Subcutaneous abdominal adipose tissue (tissue), 5 donors: ENCODE measurements at regions not wholly inside any gene's neighbourhood (a gene's known extent, or its start where the extent isn't known, plus 50 kb on each side); places are given as distances from the start of the nearest gene placed in this dataset.

ENCODE experiments used
- H3K27ac ChIP-seq: one replicate; pipeline ENCODE4 v1.7.0; 2013; ENCODE audit warnings: low read depth, mild to moderate bottlenecking, inconsistent platforms, low read length, moderate library complexity
- H3K27me3 ChIP-seq, 5 donors: one replicate each; pipeline ENCODE4 v1.7.0; 2013; ENCODE audit warnings: low read length in 5 of 5, inconsistent platforms in 1 of 5; ENCODE audit not compliant: control insufficient read depth in 5 of 5, insufficient read depth in 4 of 5
- H3K36me3 ChIP-seq, 5 donors: one replicate each; pipeline ENCODE4 v1.7.0; 2013; ENCODE audit warnings: low read length in 5 of 5; ENCODE audit not compliant: control insufficient read depth in 5 of 5, insufficient read depth in 5 of 5
- H3K4me1 ChIP-seq, 5 donors: one replicate each; pipeline ENCODE4 v1.7.0; 2013; ENCODE audit warnings: low read length in 5 of 5, mild to moderate bottlenecking in 3 of 5, moderate library complexity in 1 of 5; ENCODE audit not compliant: control insufficient read depth in 5 of 5, insufficient read depth in 5 of 5
- H3K4me3 ChIP-seq, 5 donors: one replicate each; pipeline ENCODE4 v1.7.0; 2013; ENCODE audit warnings: low read length in 5 of 5, low read depth in 1 of 5
- H3K9ac ChIP-seq, 5 donors: one replicate each; pipeline ENCODE4 v1.7.0; 2013; ENCODE audit warnings: low read length in 5 of 5, mild to moderate bottlenecking in 4 of 5, moderate library complexity in 3 of 5
- H3K9me3 ChIP-seq, 5 donors: one replicate each; pipeline ENCODE4 v1.7.0; 2013; ENCODE audit warnings: low read length in 5 of 5; ENCODE audit not compliant: control insufficient read depth in 5 of 5
- donor health status: healthy.
- donor health status: healthy.
- donor health status: healthy.
- donor health status: healthy.
- donor health status: healthy.

- no peaks in the 10 kb centered on the region for H3K36me3 ChIP-seq
- no peaks in the 10 kb centered on the region for H3K27me3 ChIP-seq
- H3K4me1 ChIP-seq = no peaks in the 10 kb centered on the region
- no peaks in the 10 kb centered on the region for H3K9me3 ChIP-seq
- H3K27ac ChIP-seq = no peak overlapping the region
- H3K4me3 ChIP-seq = no peak overlapping the region
- H3K9ac ChIP-seq = no peak overlapping the region
These were observed 684.7 kb upstream of the SLITRK5 start for GRCh38 chr13:86986448-86986847.

- Histone ChIP-seq H3K27ac (no peak overlapping the region), H3K36me3 (no peaks in the 10 kb centered on the region), H3K27me3 (no peaks in the 10 kb centered on the region), H3K9me3 (peaks cover 0 to 16% (median 2%) of the 10 kb centered on the region in 5 donors), H3K4me3 (no peak overlapping the region), H3K9ac (no peak overlapping the region), H3K4me1 (no peaks in the 10 kb centered on the region)
These were observed 678.9 kb upstream of the SLITRK5 start for GRCh38 chr13:86992251-86992650.

GRCh38 chr13:87003265-87003664, 667.9 kb upstream of the SLITRK5 start:
- no peaks in the 10 kb centered on the region for H3K36me3 ChIP-seq
- H3K9ac ChIP-seq = no peak overlapping the region
- no peak overlapping the region for H3K4me3 ChIP-seq
- H3K9me3 ChIP-seq = peaks cover 0 to 6% (median 0%) of the 10 kb centered on the region in 5 donors
- no peaks in the 10 kb centered on the region for H3K27me3 ChIP-seq
- H3K4me1 ChIP-seq = no peaks in the 10 kb centered on the region
- no peak overlapping the region for H3K27ac ChIP-seq

- Histone ChIP-seq H3K9me3 (peaks cover 0 to 7% (median 5%) of the 10 kb centered on the region in 5 donors), H3K4me3 (no peak overlapping the region), H3K9ac (no peak overlapping the region), H3K27me3 (no peaks in the 10 kb centered on the region), H3K4me1 (peaks cover 0 to 2% (median 0%) of the 10 kb centered on the region in 5 donors), H3K27ac (no peak overlapping the region), H3K36me3 (no peaks in the 10 kb centered on the region)
These were observed 665.7 kb upstream of the SLITRK5 start for GRCh38 chr13:87005511-87005910.

DNA sequence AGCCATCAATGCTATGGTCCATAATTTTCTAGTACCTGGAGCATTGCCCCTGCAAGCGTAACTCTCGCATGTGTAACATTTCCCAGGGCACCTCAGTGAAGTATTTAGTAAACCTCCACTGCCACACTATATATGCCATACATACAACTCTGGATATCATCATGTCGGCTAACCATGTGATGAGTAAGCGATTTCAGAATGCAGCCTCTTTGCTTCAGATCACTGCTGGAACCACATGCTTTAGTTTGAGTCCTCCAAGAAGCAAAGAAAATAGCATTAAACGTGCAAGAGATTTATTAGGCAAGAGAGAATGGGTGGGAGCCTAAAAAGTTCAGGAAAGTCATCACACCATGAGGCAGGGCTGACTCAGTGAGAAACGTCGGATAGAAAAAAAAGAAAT, 635.6 kb upstream of the SLITRK5 start:
- H3K27me3 ChIP-seq = no peaks in the 10 kb centered on the region
- H3K4me1 ChIP-seq = peaks cover 0 to 8% (median 0%) of the 10 kb centered on the region in 5 donors
- H3K9me3 ChIP-seq = no peaks in the 10 kb centered on the region
- H3K9ac ChIP-seq = no peak overlapping the region
- no peak overlapping the region for H3K27ac ChIP-seq
- no peak overlapping the region for H3K4me3 ChIP-seq
- H3K36me3 ChIP-seq = no peaks in the 10 kb centered on the region

GRCh38 chr13:87042946-87043345, 628.2 kb upstream of the SLITRK5 start:
- Histone ChIP-seq H3K27me3 (no peaks in the 10 kb centered on the region), H3K4me1 (no peaks in the 10 kb centered on the region)

DNA sequence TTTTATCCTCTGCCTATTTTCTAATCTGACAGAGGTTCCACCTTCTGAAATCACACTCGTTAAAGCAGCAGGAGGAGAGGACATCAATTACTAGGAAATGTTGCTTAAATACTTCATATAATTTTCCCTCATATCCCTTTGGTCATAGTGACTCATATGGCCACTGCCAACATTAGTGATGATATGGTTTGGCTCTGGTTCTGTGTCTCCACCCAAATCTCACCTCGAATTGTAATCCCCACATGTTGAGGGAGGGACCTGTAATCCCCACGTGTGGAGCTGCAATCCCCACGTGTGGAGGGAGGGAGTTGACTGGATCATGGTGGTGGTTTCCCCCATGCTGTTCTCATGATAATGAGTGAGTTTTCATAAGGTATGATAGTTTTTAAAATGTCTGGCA, 618.4 kb upstream of the SLITRK5 start:
- Histone ChIP-seq H3K36me3 (no peaks in the 10 kb centered on the region), H3K4me3 (no peak overlapping the region), H3K9ac (no peak overlapping the region), H3K27ac (no peak overlapping the region), H3K27me3 (no peaks in the 10 kb centered on the region), H3K4me1 (peaks cover 0 to 7% (median 0%) of the 10 kb centered on the region in 5 donors), H3K9me3 (no peaks in the 10 kb centered on the region)

More at GRCh38 chr13:87042946-87043345, 628.2 kb upstream of the SLITRK5 start:
- no peak overlapping the region for H3K4me3 ChIP-seq
- H3K27ac ChIP-seq = no peak overlapping the region
- no peaks in the 10 kb centered on the region for H3K36me3 ChIP-seq
- no peak overlapping the region for H3K9ac ChIP-seq
- no peaks in the 10 kb centered on the region for H3K9me3 ChIP-seq

GRCh38 chr13:87057807-87058520, 613.2 kb upstream of the SLITRK5 start:
- Histone ChIP-seq H3K9ac (no peak overlapping the region), H3K4me3 (no peak overlapping the region), H3K36me3 (no peaks in the 10 kb centered on the region), H3K9me3 (no peaks in the 10 kb centered on the region), H3K27ac (no peak overlapping the region), H3K4me1 (peaks cover 0 to 12% (median 4%) of the 10 kb centered on the region in 5 donors), H3K27me3 (no peaks in the 10 kb centered on the region)

- no peak overlapping the region for H3K4me3 ChIP-seq
- H3K9me3 ChIP-seq = no peaks in the 10 kb centered on the region
- H3K9ac ChIP-seq = no peak overlapping the region
- H3K27ac ChIP-seq = no peak overlapping the region
- H3K27me3 ChIP-seq = no peaks in the 10 kb centered on the region
- H3K4me1 ChIP-seq = peaks cover 0 to 12% (median 4%) of the 10 kb centered on the region in 5 donors
- H3K36me3 ChIP-seq = no peaks in the 10 kb centered on the region
These were observed 612.3 kb upstream of the SLITRK5 start for GRCh38 chr13:87058786-87059329.

GRCh38 chr13:87078947-87079795, 592.0 kb upstream of the SLITRK5 start:
- no peak overlapping the region for H3K9ac ChIP-seq
- no peaks in the 10 kb centered on the region for H3K27me3 ChIP-seq
- H3K4me3 ChIP-seq = no peak overlapping the region
- H3K9me3 ChIP-seq = peaks cover 0 to 7% (median 0%) of the 10 kb centered on the region in 5 donors
- H3K27ac ChIP-seq = no peak overlapping the region
- no peaks in the 10 kb centered on the region for H3K36me3 ChIP-seq
- no peaks in the 10 kb centered on the region for H3K4me1 ChIP-seq
